T47D (cell line): ENCODE measurements at regions not wholly inside any gene's neighbourhood (a gene's known extent, or its start where the extent isn't known, plus 50 kb on each side); places are given as distances from the start of the nearest gene placed in this dataset.
"Not testable (repeated sequence)": the region's sequence is repeated elsewhere in the genome, so short reads cannot be mapped to it uniquely, and the experiment has no call there.

Experiments used
- DNase-seq, 2 experiments: peaks; one replicate each; pipeline versions ENCODE4 v3.0.0 to v3.0.0-alpha.2; 2011 to 2012; ENCODE audit warnings: low read depth in 1 of 2, low spot score in 1 of 2
- JUND ChIP-seq: IDR thresholded peaks from 2 replicates; pipeline ENCODE4 v1.6.1; 2012; ENCODE audit warnings: low read depth
- in situ Hi-C: cut with HindIII; loops from 2 replicates; pipeline ENCODE4 v1.10.0; 2016; ENCODE audit warnings: low sequenced_read_pairs, low pct_unique_long_range_greater_than_20kb

GRCh38 chr9:31588006-31588405, 796.4 kb upstream of the ACO1 start:
- no peak for TF ChIP-seq JUND
- in situ Hi-C loops: no loop called here
- DNase-seq: no peak

GRCh38 chr9:31588756-31589155, 795.7 kb upstream of the ACO1 start:
- in situ Hi-C loops: no loop called here
- DNase-seq: no peak
- TF ChIP-seq JUND: no peak

GRCh38 chr9:31590091-31590490, 794.4 kb upstream of the ACO1 start:
- no peak for TF ChIP-seq JUND
- no peak for DNase-seq
- in situ Hi-C loops: no loop called here

- in situ Hi-C loops, DNase-seq: not testable (repeated sequence)
These were observed 787.4 kb upstream of the ACO1 start for GRCh38 chr9:31597086-31597485.

- in situ Hi-C loops: no loop called here
- no peak for TF ChIP-seq JUND
These were observed 786.5 kb upstream of the ACO1 start for GRCh38 chr9:31597977-31598376.

GRCh38 chr9:31601666-31602065, 782.8 kb upstream of the ACO1 start:
- no peak for TF ChIP-seq JUND
- no peak for DNase-seq
- in situ Hi-C loops: no loop called here

More at GRCh38 chr9:31597977-31598376, 786.5 kb upstream of the ACO1 start:
- DNase-seq: peak in 1 of 2 experiments; percentile 11

- DNase-seq: no peak
- in situ Hi-C loops: no loop called here
These were observed 779.9 kb upstream of the ACO1 start for GRCh38 chr9:31604531-31604930.

GRCh38 chr9:31605164-31605563, 779.3 kb upstream of the ACO1 start:
- in situ Hi-C loops: no loop called here
- TF ChIP-seq JUND: no peak

More at GRCh38 chr9:31604531-31604930, 779.9 kb upstream of the ACO1 start:
- no peak for TF ChIP-seq JUND

GRCh38 chr9:31606678-31607077, 777.8 kb upstream of the ACO1 start:
- no peak for DNase-seq
- no peak for TF ChIP-seq JUND
- in situ Hi-C loops: no loop called here

More at GRCh38 chr9:31605164-31605563, 779.3 kb upstream of the ACO1 start:
- DNase-seq: no peak

- TF ChIP-seq JUND: no peak
- DNase-seq: peak in 1 of 2 experiments; percentile 49
- in situ Hi-C loops: no loop called here
These were observed 776.0 kb upstream of the ACO1 start for GRCh38 chr9:31608416-31608815.

- TF ChIP-seq JUND: no peak
- DNase-seq: peak in 1 of 2 experiments; percentile 18
- in situ Hi-C loops: no loop called here
These were observed 775.6 kb upstream of the ACO1 start for GRCh38 chr9:31608881-31609280.

- no peak for DNase-seq
- no peak for TF ChIP-seq JUND
- in situ Hi-C loops: no loop called here
These were observed 772.0 kb upstream of the ACO1 start for GRCh38 chr9:31612336-31613030.

- in situ Hi-C loops: no loop called here
- TF ChIP-seq JUND: no peak
- no peak for DNase-seq
These were observed 768.5 kb upstream of the ACO1 start for GRCh38 chr9:31615966-31616365.

- no peak for DNase-seq
- in situ Hi-C loops: no loop called here
- TF ChIP-seq JUND: no peak
These were observed 760.9 kb upstream of the ACO1 start for GRCh38 chr9:31623511-31623910.
